Neural cell (in vitro differentiated cells): ENCODE measurements at regions not wholly inside any gene's neighbourhood (a gene's known extent, or its start where the extent isn't known, plus 50 kb on each side); places are given as distances from the start of the nearest gene placed in this dataset.

ENCODE experiments used
- H2AFZ ChIP-seq: fragments of 200-600, 300-800 bp; sonication (generic), shearing (Covaris generic); 2 replicates; pipeline ENCODE4 v1.6.0; 2014; ENCODE audit warnings: low read depth, mild to moderate bottlenecking, antibody characterized with exemption, low read length, moderate library complexity
- H3F3A ChIP-seq: fragments of 200-600 bp; shearing (Covaris generic); 2 replicates; pipeline ENCODE4 v1.6.1; 2016; ENCODE audit warnings: mild to moderate bottlenecking, moderate library complexity, mixed read lengths, antibody characterized with exemption, low read length; ENCODE audit not compliant: insufficient read depth, poor library complexity, severe bottlenecking
- H3K27ac ChIP-seq: fragments of 200-600, 300-800 bp; sonication (generic), shearing (Covaris generic); 2 replicates; pipeline ENCODE4 v1.5.1; 2014; ENCODE audit warnings: mild to moderate bottlenecking, low read length, moderate library complexity
- H3K27me3 ChIP-seq: fragments of 300-800, 200-600 bp; sonication (generic), shearing (Covaris generic); 2 replicates; pipeline ENCODE4 v1.6.0; 2014; ENCODE audit warnings: mild to moderate bottlenecking, low read depth, low read length, moderate library complexity; ENCODE audit not compliant: insufficient read depth
- H3K36me3 ChIP-seq: fragments of 300-800, 200-600 bp; sonication (generic), shearing (Covaris generic); 2 replicates; pipeline ENCODE4 v1.5.1; 2014; ENCODE audit warnings: mild to moderate bottlenecking, antibody characterized with exemption, low read length, moderate library complexity; ENCODE audit not compliant: insufficient read depth
- H3K4me2 ChIP-seq: fragments of 300-800, 200-600 bp; sonication (generic), shearing (Covaris generic); 2 replicates; pipeline ENCODE4 v1.6.0; 2014; ENCODE audit warnings: mild to moderate bottlenecking, low read length
- H3K4me3 ChIP-seq: fragments of 300-800, 200-600 bp; sonication (generic), shearing (Covaris generic); 2 replicates; pipeline ENCODE4 v1.5.1; 2014; ENCODE audit warnings: mild to moderate bottlenecking, low read length, moderate library complexity
- H3K79me2 ChIP-seq: fragments of 200-600 bp; shearing (Covaris generic); replicated peaks from 2 replicates; pipeline ENCODE4 v1.6.0; 2014; ENCODE audit warnings: mild to moderate bottlenecking, low read length, moderate library complexity; ENCODE audit not compliant: insufficient read depth
- H3K9ac ChIP-seq: fragments of 300-800, 200-600 bp; sonication (generic), shearing (Covaris generic); 2 replicates; pipeline ENCODE4 v1.6.1; 2016; ENCODE audit warnings: mild to moderate bottlenecking, low read length, mixed read lengths
- H3K9me2 ChIP-seq: fragments of 200-600 bp; shearing (Covaris generic); 2 replicates; pipeline ENCODE4 v1.6.1; 2016; ENCODE audit warnings: mild to moderate bottlenecking, low read length, mixed read lengths; ENCODE audit not compliant: insufficient read depth
- H3K9me3 ChIP-seq: fragments of 200-600, 300-800 bp; sonication (generic), shearing (Covaris generic); 2 replicates; pipeline ENCODE4 v1.6.1; 2016; ENCODE audit warnings: mild to moderate bottlenecking, mixed run types, low read length, moderate library complexity, mixed read lengths
- H4K20me1 ChIP-seq: fragments of 200-600 bp; shearing (Covaris generic); 2 replicates; pipeline ENCODE4 v1.6.1; 2016; ENCODE audit warnings: mild to moderate bottlenecking, mixed run types; ENCODE audit not compliant: insufficient read depth
- EP300 ChIP-seq: fragments of 450-650 bp; conservative IDR thresholded peaks from 2 replicates; pipeline ENCODE4 v1.6.1; 2014; ENCODE audit warnings: antibody characterized with exemption, mild to moderate bottlenecking, moderate library complexity; ENCODE audit not compliant: poor library complexity, severe bottlenecking
- EZH2 ChIP-seq: fragments of 200-600, 300-800 bp; shearing (Covaris generic), sonication (generic); IDR thresholded peaks from 2 replicates; pipeline ENCODE4 v1.6.1; 2014; ENCODE audit warnings: antibody characterized with exemption, low read length, borderline replicate concordance, mild to moderate bottlenecking; ENCODE audit not compliant: insufficient read depth, poor library complexity, severe bottlenecking
- MXI1 ChIP-seq: fragments of 450-650 bp; conservative IDR thresholded peaks from 2 replicates; pipeline ENCODE4 v1.6.1; 2014; ENCODE audit warnings: antibody characterized with exemption, mild to moderate bottlenecking; ENCODE audit not compliant: poor library complexity, severe bottlenecking
- POLR2AphosphoS5 ChIP-seq: IDR thresholded peaks from 2 replicates; pipeline ENCODE4 v1.6.1; 2012
- RAD21 ChIP-seq: fragments of 450-650 bp; conservative IDR thresholded peaks from 2 replicates; pipeline ENCODE4 v1.6.1; 2014; ENCODE audit warnings: antibody characterized with exemption, mild to moderate bottlenecking, moderate library complexity
- SMC3 ChIP-seq: fragments of 450-650 bp; conservative IDR thresholded peaks from 2 replicates; pipeline ENCODE4 v1.6.1; 2014; ENCODE audit warnings: antibody characterized with exemption, mild to moderate bottlenecking, moderate library complexity; ENCODE audit not compliant: poor library complexity
- TAF1 ChIP-seq: IDR thresholded peaks from 2 replicates; pipeline ENCODE4 v1.6.1; 2012; ENCODE audit warnings: low read depth
- TF ChIP-seq, protein P1 (sequence below): IDR thresholded peaks from 2 replicates; pipeline ENCODE4 v1.6.1; 2012; ENCODE audit warnings: borderline replicate concordance
- TF ChIP-seq, protein P2 (sequence below): fragments of 450-650 bp; IDR thresholded peaks from 2 replicates; pipeline ENCODE4 v1.5.1; 2014; ENCODE audit warnings: antibody characterized with exemption, mild to moderate bottlenecking, moderate library complexity; ENCODE audit not compliant: poor library complexity, severe bottlenecking

DNA sequence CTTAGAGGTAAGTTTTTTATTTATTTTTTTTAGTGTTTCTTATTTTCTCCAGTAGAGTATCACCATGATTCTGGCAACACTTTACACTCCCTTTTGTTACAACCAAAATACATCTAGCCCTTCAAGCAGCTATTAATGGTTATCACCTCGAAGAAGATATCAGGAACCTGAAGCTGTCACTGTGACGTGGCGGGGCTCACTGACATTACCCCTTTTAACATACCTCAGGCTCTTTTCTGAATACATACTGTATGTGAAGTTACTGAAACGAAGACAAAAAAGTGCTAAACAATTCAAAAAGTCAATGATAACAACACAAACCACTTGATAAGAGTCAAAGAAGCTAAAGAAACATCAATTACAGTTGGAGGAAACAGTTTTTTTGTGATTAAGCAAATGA, 1218.7 kb downstream of the EFNB2 start:
- H2AFZ ChIP-seq, result no peak overlapping the region
- no peak overlapping the region for H3K9ac ChIP-seq
- no peaks in the 10 kb centered on the region for H3F3A ChIP-seq
- no peaks in the 10 kb centered on the region for H3K79me2 ChIP-seq
- no peaks in the 10 kb centered on the region for H4K20me1 ChIP-seq
- H3K4me3 ChIP-seq, result no peak overlapping the region
- TF ChIP-seq EZH2 (no peak), SMC3 (no peak), RAD21 (no peak), EP300 (no peak), TAF1 (no peak), MXI1 (no peak), POLR2AphosphoS5 (no peak)
- TF ChIP-seq, protein P1, sequence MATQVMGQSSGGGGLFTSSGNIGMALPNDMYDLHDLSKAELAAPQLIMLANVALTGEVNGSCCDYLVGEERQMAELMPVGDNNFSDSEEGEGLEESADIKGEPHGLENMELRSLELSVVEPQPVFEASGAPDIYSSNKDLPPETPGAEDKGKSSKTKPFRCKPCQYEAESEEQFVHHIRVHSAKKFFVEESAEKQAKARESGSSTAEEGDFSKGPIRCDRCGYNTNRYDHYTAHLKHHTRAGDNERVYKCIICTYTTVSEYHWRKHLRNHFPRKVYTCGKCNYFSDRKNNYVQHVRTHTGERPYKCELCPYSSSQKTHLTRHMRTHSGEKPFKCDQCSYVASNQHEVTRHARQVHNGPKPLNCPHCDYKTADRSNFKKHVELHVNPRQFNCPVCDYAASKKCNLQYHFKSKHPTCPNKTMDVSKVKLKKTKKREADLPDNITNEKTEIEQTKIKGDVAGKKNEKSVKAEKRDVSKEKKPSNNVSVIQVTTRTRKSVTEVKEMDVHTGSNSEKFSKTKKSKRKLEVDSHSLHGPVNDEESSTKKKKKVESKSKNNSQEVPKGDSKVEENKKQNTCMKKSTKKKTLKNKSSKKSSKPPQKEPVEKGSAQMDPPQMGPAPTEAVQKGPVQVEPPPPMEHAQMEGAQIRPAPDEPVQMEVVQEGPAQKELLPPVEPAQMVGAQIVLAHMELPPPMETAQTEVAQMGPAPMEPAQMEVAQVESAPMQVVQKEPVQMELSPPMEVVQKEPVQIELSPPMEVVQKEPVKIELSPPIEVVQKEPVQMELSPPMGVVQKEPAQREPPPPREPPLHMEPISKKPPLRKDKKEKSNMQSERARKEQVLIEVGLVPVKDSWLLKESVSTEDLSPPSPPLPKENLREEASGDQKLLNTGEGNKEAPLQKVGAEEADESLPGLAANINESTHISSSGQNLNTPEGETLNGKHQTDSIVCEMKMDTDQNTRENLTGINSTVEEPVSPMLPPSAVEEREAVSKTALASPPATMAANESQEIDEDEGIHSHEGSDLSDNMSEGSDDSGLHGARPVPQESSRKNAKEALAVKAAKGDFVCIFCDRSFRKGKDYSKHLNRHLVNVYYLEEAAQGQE, result no peak
- TF ChIP-seq, protein P2, sequence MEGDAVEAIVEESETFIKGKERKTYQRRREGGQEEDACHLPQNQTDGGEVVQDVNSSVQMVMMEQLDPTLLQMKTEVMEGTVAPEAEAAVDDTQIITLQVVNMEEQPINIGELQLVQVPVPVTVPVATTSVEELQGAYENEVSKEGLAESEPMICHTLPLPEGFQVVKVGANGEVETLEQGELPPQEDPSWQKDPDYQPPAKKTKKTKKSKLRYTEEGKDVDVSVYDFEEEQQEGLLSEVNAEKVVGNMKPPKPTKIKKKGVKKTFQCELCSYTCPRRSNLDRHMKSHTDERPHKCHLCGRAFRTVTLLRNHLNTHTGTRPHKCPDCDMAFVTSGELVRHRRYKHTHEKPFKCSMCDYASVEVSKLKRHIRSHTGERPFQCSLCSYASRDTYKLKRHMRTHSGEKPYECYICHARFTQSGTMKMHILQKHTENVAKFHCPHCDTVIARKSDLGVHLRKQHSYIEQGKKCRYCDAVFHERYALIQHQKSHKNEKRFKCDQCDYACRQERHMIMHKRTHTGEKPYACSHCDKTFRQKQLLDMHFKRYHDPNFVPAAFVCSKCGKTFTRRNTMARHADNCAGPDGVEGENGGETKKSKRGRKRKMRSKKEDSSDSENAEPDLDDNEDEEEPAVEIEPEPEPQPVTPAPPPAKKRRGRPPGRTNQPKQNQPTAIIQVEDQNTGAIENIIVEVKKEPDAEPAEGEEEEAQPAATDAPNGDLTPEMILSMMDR, result no peak
- no peak overlapping the region for H3K27ac ChIP-seq
- H3K36me3 ChIP-seq, result no peaks in the 10 kb centered on the region
- H3K9me2 ChIP-seq, result no peaks in the 10 kb centered on the region
- no peak overlapping the region for H3K4me2 ChIP-seq
- no peaks in the 10 kb centered on the region for H3K27me3 ChIP-seq
- no peaks in the 10 kb centered on the region for H3K9me3 ChIP-seq

DNA sequence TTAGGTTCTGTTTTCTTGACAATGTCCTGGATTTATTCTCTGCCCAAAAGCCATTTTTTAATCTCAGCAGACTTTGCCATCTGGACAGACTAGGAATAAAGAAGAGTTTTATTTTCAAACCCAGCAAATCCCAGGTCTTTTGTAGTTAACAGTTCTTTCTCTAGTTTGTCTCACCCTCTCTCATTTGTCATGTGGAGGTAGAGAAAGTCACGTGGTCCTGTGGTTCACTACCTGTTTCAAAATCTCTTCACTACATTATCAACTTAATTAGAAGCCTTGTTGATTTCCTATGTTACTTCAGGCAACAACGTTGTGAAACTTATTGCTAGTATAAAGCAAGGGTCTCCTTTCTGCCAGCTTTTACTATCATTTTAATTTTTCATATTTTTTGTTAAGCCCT, 1222.6 kb downstream of the EFNB2 start:
- Histone ChIP-seq H3K79me2 (no peaks in the 10 kb centered on the region), H3K9ac (no peak overlapping the region), H3F3A (no peaks in the 10 kb centered on the region), H3K36me3 (no peaks in the 10 kb centered on the region), H3K9me3 (no peaks in the 10 kb centered on the region), H4K20me1 (no peaks in the 10 kb centered on the region), H3K27me3 (no peaks in the 10 kb centered on the region), H3K4me3 (no peak overlapping the region), H3K27ac (no peak overlapping the region), H3K4me2 (no peak overlapping the region), H2AFZ (no peak overlapping the region), H3K9me2 (no peaks in the 10 kb centered on the region)
- TF ChIP-seq, protein P1, result no peak
- no peak for TF ChIP-seq MXI1
- TF ChIP-seq, protein P2, result no peak
- no peak for TF ChIP-seq EZH2
- TF ChIP-seq EP300, result no peak
- TF ChIP-seq RAD21, result no peak
- no peak for TF ChIP-seq TAF1
- no peak for TF ChIP-seq POLR2AphosphoS5
- TF ChIP-seq SMC3, result no peak
